SK-N-SH (cell line): ENCODE measurements at regions not wholly inside any gene's neighbourhood (a gene's known extent, or its start where the extent isn't known, plus 50 kb on each side); places are given as distances from the start of the nearest gene placed in this dataset.
A peak's percentile ranks its signal among the peaks of the same experiment; 100 is the strongest.

Experiments
- CTCF ChIA-PET: fragments of 300-600, 350-600 bp; formaldehyde crosslinking; extraction: SDS; loops from one replicate; lab custom pipeline; 2021; lab: Yijun Ruan, JAX
- POLR2A ChIA-PET: fragments of 350-600 bp; sonication (Branson Sonifier 250); formaldehyde crosslinking; extraction: SDS; loops from one replicate; lab custom pipeline; 2020; ENCODE audit warnings: antibody characterized with exemption, inconsistent platforms; lab: Yijun Ruan, JAX
- DNase-seq: peaks from one replicate; pipeline ENCODE4 v3.0.0; 2012
- H2AFZ ChIP-seq: fragments of 200-600 bp; sonication (generic); 2 replicates; pipeline ENCODE4 v1.8.1; 2016; ENCODE audit warnings: antibody characterized with exemption, mild to moderate bottlenecking, low read depth
- H3F3A ChIP-seq: fragments of 200-600 bp; sonication (generic); replicated peaks from 2 replicates; pipeline ENCODE3; 2016; ENCODE audit warnings: antibody characterized with exemption, mild to moderate bottlenecking; ENCODE audit not compliant: insufficient read depth
- H3K27ac ChIP-seq, 2 experiments: fragments of 200-500 bp in 1 of 2; fragments of 200-600 bp in 1 of 2; sonication (Bioruptor generic) in 1 of 2; sonication (generic), shearing (Covaris generic) in 1 of 2; 2 replicates each; pipeline versions ENCODE4 v1.5.1 to v1.6.1; 2014 to 2016; ENCODE audit warnings: low read depth in 2 of 2, inconsistent platforms in 1 of 2, low read length in 1 of 2, mild to moderate bottlenecking in 1 of 2, mixed read lengths in 1 of 2
- H3K27me3 ChIP-seq: fragments of 200-600 bp; sonication (generic), shearing (Covaris generic); 2 replicates; pipeline ENCODE4 v1.6.1; 2016; ENCODE audit warnings: mixed run types; ENCODE audit not compliant: insufficient read depth
- H3K36me3 ChIP-seq, 2 experiments: fragments of 200-500 bp in 1 of 2; fragments of 200-600 bp in 1 of 2; sonication (Bioruptor generic) in 1 of 2; sonication (generic) in 1 of 2; replicated peaks in 1 of 2; 2 replicates each; pipeline versions ENCODE3 to v1.5.1; 2014 to 2016; ENCODE audit warnings: low read length in 1 of 2, mild to moderate bottlenecking in 1 of 2; ENCODE audit not compliant: insufficient read depth in 2 of 2, control insufficient read depth in 1 of 2
- H3K4me1 ChIP-seq, 2 experiments: fragments of 200-500 bp in 1 of 2; fragments of 200-600 bp in 1 of 2; sonication (Bioruptor generic) in 1 of 2; sonication (generic), shearing (Covaris generic) in 1 of 2; 2 replicates each; pipeline versions ENCODE4 v1.5.1 to v1.6.1; 2014 to 2016; ENCODE audit warnings: low read depth in 1 of 2, low read length in 1 of 2, mixed run types in 1 of 2; ENCODE audit not compliant: insufficient read depth in 2 of 2, control insufficient read depth in 1 of 2
- H3K4me2 ChIP-seq: fragments of 200-600 bp; sonication (generic), shearing (Covaris generic); 2 replicates; pipeline ENCODE4 v1.6.1; 2017; ENCODE audit warnings: mixed run types
- H3K4me3 ChIP-seq, 2 experiments: fragments of 200-500 bp in 1 of 2; fragments of 200-600 bp in 1 of 2; sonication (Bioruptor generic) in 1 of 2; sonication (generic), shearing (Covaris generic) in 1 of 2; 2 replicates each; pipeline versions ENCODE4 v1.5.1 to v1.8.1; 2014 to 2016; ENCODE audit warnings: low read depth in 2 of 2, inconsistent platforms in 1 of 2, low read length in 1 of 2, mild to moderate bottlenecking in 1 of 2, mixed read lengths in 1 of 2, moderate library complexity in 1 of 2
- H3K79me2 ChIP-seq: fragments of 200-600 bp; sonication (generic); 2 replicates; pipeline ENCODE4 v1.8.1; 2017; ENCODE audit warnings: mild to moderate bottlenecking; ENCODE audit not compliant: insufficient read depth
- H3K9ac ChIP-seq: fragments of 200-600 bp; sonication (generic); 2 replicates; pipeline ENCODE4 v1.6.1; 2017; ENCODE audit warnings: mixed run types
- H3K9me2 ChIP-seq: fragments of 200-600 bp; sonication (generic); 2 replicates; pipeline ENCODE4 v1.6.1; 2017; ENCODE audit warnings: mixed run types
- H3K9me3 ChIP-seq: fragments of 200-600 bp; sonication (generic); 2 replicates; pipeline ENCODE4 v1.6.1; 2017; ENCODE audit warnings: mixed run types, mild to moderate bottlenecking, moderate library complexity
- H4K20me1 ChIP-seq: fragments of 200-600 bp; sonication (generic); 2 replicates; pipeline ENCODE4 v1.6.1; 2017; ENCODE audit warnings: mild to moderate bottlenecking, mixed run types; ENCODE audit not compliant: insufficient read depth
- CHD2 ChIP-seq: fragments of 150-350 bp; IDR thresholded peaks from 2 replicates; pipeline ENCODE4 v1.6.1; 2018; ENCODE audit warnings: low read length; ENCODE audit not compliant: partially characterized antibody
- CTCF ChIP-seq: fragments of 200-600 bp; sonication (generic); IDR thresholded peaks from 2 replicates; pipeline ENCODE4 v1.6.1; 2017; ENCODE audit warnings: antibody characterized with exemption, mild to moderate bottlenecking, moderate library complexity
- EP300 ChIP-seq, 2 experiments: IDR thresholded peaks; 2 replicates each; pipeline versions ENCODE4 v1.4.0 to v1.6.1; 2012; ENCODE audit warnings: borderline replicate concordance in 1 of 2, low read depth in 1 of 2, low read length in 1 of 2
- EZH2phosphoT487 ChIP-seq: fragments of 200-600 bp; sonication (generic); IDR thresholded peaks from 2 replicates; pipeline ENCODE4 v1.6.1; 2017; ENCODE audit warnings: low read depth, mixed run types, mild to moderate bottlenecking, antibody characterized with exemption, moderate library complexity, borderline replicate concordance
- FOSL2 ChIP-seq: IDR thresholded peaks from 2 replicates; pipeline ENCODE4 v1.4.0; 2012; ENCODE audit warnings: low read depth, mild to moderate bottlenecking, moderate library complexity, borderline replicate concordance
- MEF2A ChIP-seq: IDR thresholded peaks from 2 replicates; pipeline ENCODE4 v1.4.0; 2012; ENCODE audit warnings: low read depth, borderline replicate concordance
- MXI1 ChIP-seq: IDR thresholded peaks from 2 replicates; pipeline ENCODE4 v1.6.1; 2012; ENCODE audit warnings: mild to moderate bottlenecking, low read depth, low read length, improper control_type of control experiment
- POLR2AphosphoS5 ChIP-seq: IDR thresholded peaks from 2 replicates; pipeline ENCODE4 v1.6.1; 2012; ENCODE audit warnings: low read depth, low read length
- RAD21 ChIP-seq: IDR thresholded peaks from 2 replicates; pipeline ENCODE4 v1.6.1; 2012; ENCODE audit warnings: mild to moderate bottlenecking, low read length
- RCOR1 ChIP-seq: fragments of 150-350 bp; IDR thresholded peaks from 2 replicates; pipeline ENCODE4 v1.6.1; 2017; ENCODE audit warnings: antibody characterized with exemption, low read length
- RFX5 ChIP-seq: IDR thresholded peaks from 2 replicates; pipeline ENCODE4 v1.6.1; 2012; ENCODE audit warnings: mild to moderate bottlenecking, improper control_type of control experiment, low read length
- TAF1 ChIP-seq: IDR thresholded peaks from 2 replicates; pipeline ENCODE4 v1.6.1; 2012; ENCODE audit warnings: low read depth, mild to moderate bottlenecking, low read length, moderate library complexity, borderline replicate concordance
- TCF12 ChIP-seq: IDR thresholded peaks from 2 replicates; pipeline ENCODE4 v1.4.0; 2012
- USF2 ChIP-seq: fragments of 150-350 bp; IDR thresholded peaks from 2 replicates; pipeline ENCODE4 v1.6.1; 2017; ENCODE audit warnings: antibody characterized with exemption, low read length, low read depth, borderline replicate concordance
- WGBS: methylation state at CpG from one replicate; pipeline ENCODE4 v1.1.6; 2017; ENCODE audit warnings: low lambda C conversion rate; 5-methylcytosine and 5-hydroxymethylcytosine counted together
- TF ChIP-seq, protein P1 (sequence below): IDR thresholded peaks from 2 replicates; pipeline ENCODE4 v1.4.0; 2012; ENCODE audit warnings: low read depth, borderline replicate concordance
- TF ChIP-seq, protein P2 (sequence below): IDR thresholded peaks from 2 replicates; pipeline ENCODE4 v1.4.0; 2012; ENCODE audit warnings: low read depth

DNA sequence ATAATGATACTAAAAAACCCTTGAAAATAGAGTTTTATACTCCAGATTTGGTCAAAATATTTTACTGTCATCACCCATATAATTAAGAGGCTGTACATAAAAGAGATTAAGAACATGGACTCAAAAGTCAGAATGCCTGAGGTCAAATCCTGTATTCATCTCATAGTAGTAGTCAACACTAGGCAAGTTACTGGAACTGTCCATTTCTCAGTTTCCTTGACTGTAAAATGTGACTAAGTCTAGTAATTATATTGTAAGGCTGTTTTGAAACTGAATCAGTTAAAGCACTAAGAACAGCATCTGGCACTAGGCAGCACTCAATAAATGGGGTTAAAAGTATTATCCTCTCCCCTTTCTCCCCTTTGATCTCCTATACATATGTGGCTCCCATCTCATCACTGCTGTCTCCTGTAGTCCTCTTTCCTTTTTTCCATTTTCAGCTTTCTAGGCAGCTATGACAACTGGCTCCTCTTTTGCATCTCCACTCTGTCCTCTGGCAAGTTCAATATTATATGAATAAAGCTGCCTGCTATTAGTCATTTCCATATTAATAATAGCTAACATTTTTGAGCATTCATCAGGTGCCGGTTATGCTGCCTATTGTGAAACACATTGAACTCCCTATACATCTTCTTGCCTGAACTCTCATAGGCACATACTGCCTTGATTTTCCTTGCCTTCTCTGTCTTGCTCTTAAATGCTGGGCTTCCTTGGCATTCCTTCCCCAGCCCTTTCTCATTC is 185.8 kb upstream of the NREP start:
- no peak overlapping the region for H3K9ac ChIP-seq
- no peaks in the 10 kb centered on the region for H4K20me1 ChIP-seq
- H3K9me2 ChIP-seq, result no peaks in the 10 kb centered on the region
- H3K27ac ChIP-seq, result peak overlapping the region; percentile 16 to 59
- WGBS, result 16% methylated on average over 1 of the region's 1 CpG
- TF ChIP-seq, protein P1, sequence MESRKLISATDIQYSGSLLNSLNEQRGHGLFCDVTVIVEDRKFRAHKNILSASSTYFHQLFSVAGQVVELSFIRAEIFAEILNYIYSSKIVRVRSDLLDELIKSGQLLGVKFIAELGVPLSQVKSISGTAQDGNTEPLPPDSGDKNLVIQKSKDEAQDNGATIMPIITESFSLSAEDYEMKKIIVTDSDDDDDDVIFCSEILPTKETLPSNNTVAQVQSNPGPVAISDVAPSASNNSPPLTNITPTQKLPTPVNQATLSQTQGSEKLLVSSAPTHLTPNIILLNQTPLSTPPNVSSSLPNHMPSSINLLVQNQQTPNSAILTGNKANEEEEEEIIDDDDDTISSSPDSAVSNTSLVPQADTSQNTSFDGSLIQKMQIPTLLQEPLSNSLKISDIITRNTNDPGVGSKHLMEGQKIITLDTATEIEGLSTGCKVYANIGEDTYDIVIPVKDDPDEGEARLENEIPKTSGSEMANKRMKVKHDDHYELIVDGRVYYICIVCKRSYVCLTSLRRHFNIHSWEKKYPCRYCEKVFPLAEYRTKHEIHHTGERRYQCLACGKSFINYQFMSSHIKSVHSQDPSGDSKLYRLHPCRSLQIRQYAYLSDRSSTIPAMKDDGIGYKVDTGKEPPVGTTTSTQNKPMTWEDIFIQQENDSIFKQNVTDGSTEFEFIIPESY, result no peak
- TF ChIP-seq EP300 (IDR thresholded peaks at IDR 0.05; ENCODE audit: borderline replicate concordance in 1 of 2, low read depth in 1 of 2, low read length in 1 of 2) (no peak), MXI1 (no peak), TCF12 (0 out of 2 replicates have a peak, but pooled peaks have one; percentile 6), POLR2AphosphoS5 (no peak), EZH2phosphoT487 (no peak), RCOR1 (no peak), USF2 (no peak), CTCF (no peak), FOSL2 (0 out of 2 replicates have a peak, but pooled peaks have one; percentile 26), RFX5 (no peak)
- CTCF ChIA-PET, result interaction anchor here (0.6 kb wide), 1 partner anchor 392 kb away, joined by 3 read pairs; no protein-coding TSS in a partner anchor
- H3K36me3 ChIP-seq, result no peaks in the 10 kb centered on the region
- H3K4me3 ChIP-seq, result no peak overlapping the region
- peaks cover 0 to 3% of the 10 kb centered on the region in 2 experiments; a peak in 1 of 4 replicates for H3K4me1 ChIP-seq
- no peak for DNase-seq
- H2AFZ ChIP-seq, result no peak overlapping the region
- no peaks in the 10 kb centered on the region for H3K9me3 ChIP-seq
- no peaks in the 10 kb centered on the region for H3K27me3 ChIP-seq
- no peak overlapping the region for H3K4me2 ChIP-seq
- H3K79me2 ChIP-seq, result no peaks in the 10 kb centered on the region
- POLR2A ChIA-PET, result no interaction called here
- H3F3A ChIP-seq, result peaks cover 3% of the 10 kb centered on the region

DNA sequence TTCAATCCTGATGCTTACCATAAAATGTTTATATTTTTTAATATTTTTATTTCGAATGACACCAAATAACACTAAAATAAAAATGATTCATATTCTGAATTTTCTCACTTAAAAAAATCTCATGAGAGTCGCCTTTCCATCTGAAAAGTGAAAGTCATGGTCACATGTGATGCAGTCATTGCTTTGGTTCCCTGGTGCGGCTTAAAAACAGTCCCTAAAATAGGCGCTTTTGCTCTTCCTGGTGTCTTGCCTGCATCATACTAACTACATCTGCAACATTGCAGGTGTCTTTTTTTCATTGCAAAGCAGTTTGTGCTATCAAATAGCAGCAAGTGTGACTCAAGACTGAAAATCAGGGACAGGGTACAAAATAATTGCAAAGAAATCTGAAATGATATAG is 185.2 kb upstream of the NREP start:
- Histone ChIP-seq H4K20me1 (no peaks in the 10 kb centered on the region), H3K9me2 (no peaks in the 10 kb centered on the region), H3K4me3 (no peak overlapping the region), H3K27ac (peak overlapping the region in 1 of 2 experiments; percentile 59; a peak in 3 of 4 replicates), H3K79me2 (no peaks in the 10 kb centered on the region), H3K36me3 (no peaks in the 10 kb centered on the region), H3K4me1 (peaks cover 0 to 3% of the 10 kb centered on the region in 2 experiments; a peak in 1 of 4 replicates), H3K9ac (no peak overlapping the region), H2AFZ (no peak overlapping the region), H3K27me3 (no peaks in the 10 kb centered on the region), H3F3A (peaks cover 3% of the 10 kb centered on the region), H3K9me3 (no peaks in the 10 kb centered on the region), H3K4me2 (no peak overlapping the region)
- ChIA-PET CTCF (no interaction called here), POLR2A (no interaction called here)
- WGBS, result 77% methylated on average over 4 of the region's 4 CpGs
- DNase-seq, result no peak
- TF ChIP-seq MEF2A (no peak), RAD21 (no peak), CHD2 (no peak), TAF1 (no peak), USF2 (no peak), RFX5 (no peak)
- TF ChIP-seq, protein P2, sequence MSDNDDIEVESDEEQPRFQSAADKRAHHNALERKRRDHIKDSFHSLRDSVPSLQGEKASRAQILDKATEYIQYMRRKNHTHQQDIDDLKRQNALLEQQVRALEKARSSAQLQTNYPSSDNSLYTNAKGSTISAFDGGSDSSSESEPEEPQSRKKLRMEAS, result no peak
